GM18867 (cell line): ENCODE measurements at regions not wholly inside any gene's neighbourhood (a gene's known extent, or its start where the extent isn't known, plus 50 kb on each side); places are given as distances from the start of the nearest gene placed in this dataset.
"Not testable (repeated sequence)": the region's sequence is repeated elsewhere in the genome, so short reads cannot be mapped to it uniquely, and the experiment has no call there.

Experiments used
- ATAC-seq: cut with Tn5 transposase; IDR thresholded peaks from one replicate; pipeline ENCODE4 v1.9.1; 2021; ENCODE audit warnings: mild to moderate bottlenecking, moderate library complexity; ENCODE audit not compliant: unreplicated experiment

DNA sequence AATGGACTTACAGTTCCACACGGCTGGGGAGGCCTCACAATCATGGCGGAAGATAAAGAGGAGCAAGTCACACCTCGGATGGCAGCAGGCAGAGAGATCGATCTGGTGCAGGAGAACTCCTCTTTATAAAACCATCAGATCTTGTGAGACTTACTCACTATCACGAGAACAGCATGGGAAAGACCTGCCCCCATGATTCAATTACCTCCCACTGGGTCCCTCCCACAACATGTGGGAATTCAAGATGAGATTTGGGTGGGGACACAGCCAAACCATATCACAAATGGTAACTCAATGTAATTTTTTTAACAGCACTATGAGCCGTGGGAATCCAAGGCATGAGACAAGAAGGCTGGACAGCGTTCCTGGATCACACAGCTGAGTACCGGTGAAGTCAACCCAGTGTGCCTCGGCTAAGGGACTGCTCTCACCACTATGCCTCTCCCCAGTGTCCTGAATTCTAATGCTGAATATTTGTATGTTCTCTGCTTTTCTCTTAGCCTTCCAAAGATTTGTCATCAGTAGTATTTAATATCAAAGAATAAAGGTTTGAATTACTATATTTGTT, 84.3 kb downstream of the IRS2 start:
- not testable (repeated sequence) for ATAC-seq

DNA sequence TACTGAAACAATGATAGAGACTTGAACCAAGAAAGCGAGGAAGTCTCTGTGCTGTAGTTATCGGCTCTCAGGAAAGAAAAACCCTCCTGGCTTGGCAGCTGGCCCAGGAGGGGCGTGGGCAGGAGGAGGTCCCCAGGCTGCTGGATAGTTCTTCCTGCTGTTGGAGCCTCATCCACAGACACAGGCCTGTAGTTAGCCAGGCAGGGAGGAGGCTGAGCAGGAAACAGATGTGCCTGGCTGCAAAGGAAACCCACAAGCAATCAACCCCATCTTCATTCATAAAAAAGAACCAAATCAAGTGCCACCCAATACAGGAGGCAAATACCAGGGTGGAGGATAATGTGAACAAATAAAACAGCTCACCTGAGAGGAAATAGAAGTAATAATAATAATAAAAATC, 86.2 kb downstream of the IRS2 start:
- no peak for ATAC-seq

DNA sequence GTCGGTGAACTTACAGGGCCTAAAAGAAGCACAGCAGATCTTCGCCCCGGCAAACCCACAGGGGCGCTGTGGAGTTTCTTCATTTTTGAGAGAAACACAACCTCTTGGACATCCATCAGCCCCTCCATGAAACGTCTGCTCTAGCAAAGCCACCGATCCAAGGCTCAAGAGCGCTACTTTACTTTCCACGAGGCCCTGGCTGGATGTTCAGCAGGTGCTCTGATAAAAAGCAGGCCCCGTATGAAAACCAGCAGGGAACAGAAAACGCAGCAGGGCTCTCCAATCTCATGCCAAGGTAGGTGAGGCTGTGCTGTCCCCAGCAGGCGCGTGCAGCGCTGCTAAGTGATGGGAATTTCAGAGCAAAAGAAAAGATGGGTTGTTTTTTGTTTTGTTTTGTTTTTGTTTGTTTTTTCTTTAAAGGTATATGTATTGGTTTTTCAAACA, 86.7 kb downstream of the IRS2 start:
- ATAC-seq = no peak

DNA sequence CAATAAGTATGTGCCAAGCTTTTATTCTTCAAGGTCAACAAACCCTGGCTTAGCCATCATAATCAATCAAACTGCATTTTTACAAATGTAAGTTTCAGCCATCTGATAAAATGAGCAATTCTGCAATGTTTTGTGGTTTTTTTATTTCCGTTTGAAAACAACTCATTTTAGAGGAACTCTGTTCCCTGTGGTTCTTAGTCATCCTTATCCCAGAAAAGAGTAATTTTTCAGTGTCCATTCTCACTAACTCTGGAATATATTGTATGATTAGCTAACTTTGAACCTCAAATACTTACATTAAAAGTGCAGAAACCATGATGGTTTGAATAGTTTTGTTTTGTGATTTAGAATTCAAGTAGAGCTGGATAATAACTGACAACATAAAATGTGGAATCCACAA, 87.6 kb downstream of the IRS2 start:
- ATAC-seq = no peak

DNA sequence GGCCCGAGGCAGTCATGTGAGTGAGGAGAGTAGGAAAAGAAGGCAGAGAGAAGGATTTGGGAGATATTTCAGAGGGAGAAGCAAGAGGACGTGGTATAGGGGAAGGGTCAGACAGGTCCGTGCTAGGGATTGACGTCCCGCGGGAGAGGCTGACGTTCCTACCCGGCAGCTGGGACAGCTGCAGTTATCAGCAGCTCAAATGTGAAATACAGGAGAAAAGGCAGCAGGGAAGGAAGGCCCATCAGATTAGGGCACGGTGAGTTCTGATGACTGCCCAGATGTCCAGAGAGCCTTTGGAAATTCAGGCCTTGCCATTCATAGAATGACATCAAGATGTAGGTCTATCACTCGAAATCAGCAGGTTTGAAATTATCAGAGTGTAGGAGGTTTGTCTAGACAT, 88.4 kb downstream of the IRS2 start:
- no peak for ATAC-seq

DNA sequence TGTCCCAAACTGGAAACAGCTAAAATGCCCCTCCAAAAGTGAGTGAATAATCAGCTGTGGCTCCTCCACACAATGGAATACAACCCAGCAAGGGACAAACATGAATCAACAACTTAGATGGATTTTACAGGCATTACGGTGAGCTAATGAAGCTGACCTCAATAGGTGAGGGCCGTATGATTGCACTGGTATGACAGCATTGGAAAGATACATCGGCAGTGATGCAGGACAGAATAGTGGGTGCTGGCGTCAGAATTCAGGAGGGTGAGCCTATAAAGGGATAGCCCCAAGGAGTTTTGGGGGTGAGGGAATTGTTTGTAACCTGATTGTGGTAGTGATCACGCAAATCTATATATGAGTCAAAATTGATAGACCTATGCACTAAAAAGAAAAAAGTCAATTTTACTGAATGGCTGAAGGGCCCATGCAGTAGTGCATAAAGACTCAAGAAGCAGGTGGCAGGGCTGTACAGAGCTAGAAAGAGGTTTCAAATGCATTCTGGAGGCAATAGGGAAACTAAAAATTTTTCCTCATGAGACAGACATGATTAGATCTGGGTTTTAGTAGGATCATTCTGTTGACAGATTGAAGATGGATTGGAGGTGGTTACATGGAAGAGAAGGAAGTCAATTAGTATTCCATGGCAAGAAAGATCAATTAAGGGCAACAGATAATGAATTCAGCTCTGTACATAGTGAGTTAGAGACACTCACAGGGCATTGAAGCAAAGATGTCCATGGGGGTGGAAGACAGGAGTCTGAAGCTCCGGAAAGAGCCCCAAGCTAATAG, 90.8 kb downstream of the IRS2 start:
- ATAC-seq = no peak

DNA sequence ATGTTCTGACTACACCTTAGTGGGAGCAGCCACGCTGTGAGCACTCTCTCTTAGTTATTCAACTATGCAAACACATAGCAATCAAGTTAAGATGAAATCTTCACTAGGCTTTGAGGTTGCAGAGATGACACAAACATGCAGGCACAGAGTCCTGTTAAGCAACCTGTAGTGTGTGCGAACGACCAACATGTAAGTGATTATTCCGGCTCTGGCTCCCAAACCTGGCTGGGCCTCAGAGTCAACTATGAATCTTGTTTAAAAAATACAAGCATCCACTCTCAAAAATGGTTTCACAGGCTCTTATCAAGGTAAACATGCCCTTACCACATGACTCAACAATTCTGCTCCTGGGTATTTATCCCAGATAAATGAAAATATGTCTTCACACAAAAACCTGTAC, 91.4 kb downstream of the IRS2 start:
- ATAC-seq = no peak

GRCh38 chr13:109693213-109693612, 93.2 kb downstream of the IRS2 start:
- ATAC-seq = no peak

DNA sequence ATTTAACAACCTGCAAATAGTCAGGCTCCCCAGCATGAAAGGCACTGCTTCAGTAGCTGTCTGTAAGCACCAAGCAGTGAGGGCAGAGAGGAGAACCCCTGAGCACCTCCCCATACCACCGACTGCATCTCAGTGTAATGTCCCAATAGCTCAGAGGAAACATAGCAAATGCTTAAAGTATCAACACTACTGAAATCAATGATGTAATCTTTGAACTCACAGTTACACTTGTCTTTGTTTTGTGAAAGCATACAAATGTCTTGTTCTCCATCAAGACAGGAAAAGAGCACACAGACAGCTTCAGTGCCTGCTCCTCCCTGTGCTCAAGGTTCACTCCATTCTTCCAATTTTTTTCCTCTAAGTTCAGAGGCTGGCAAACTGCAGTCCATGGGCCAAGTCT, 94.7 kb downstream of the IRS2 start:
- no peak for ATAC-seq

- no peak for ATAC-seq
Observed at GRCh38 chr13:109687559-109688448, 98.6 kb downstream of the IRS2 start.

DNA sequence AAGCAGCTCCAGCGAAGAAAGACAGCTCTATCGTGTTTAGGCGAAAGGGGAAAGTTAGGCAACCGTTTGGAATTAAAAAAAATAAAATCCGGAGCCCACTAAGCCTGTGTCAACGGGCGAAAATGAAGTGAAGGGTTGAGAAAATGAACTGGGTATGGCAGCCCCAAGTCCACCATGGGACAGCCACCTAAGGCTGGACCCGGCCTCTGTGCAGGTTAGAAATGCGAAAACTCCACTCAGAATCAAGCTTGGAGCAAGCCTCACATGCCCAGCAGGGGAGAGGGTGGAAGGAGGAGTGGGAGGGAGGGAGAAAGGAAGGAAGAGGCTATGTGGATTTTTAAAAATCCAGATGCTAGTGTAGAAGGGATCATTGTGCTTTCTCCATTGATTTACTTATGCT, 101.2 kb downstream of the IRS2 start:
- no peak for ATAC-seq

GRCh38 chr13:109684824-109685202, 101.6 kb downstream of the IRS2 start:
- ATAC-seq = no peak

GRCh38 chr13:109684084-109684823, 102.1 kb downstream of the IRS2 start:
- no peak for ATAC-seq

DNA sequence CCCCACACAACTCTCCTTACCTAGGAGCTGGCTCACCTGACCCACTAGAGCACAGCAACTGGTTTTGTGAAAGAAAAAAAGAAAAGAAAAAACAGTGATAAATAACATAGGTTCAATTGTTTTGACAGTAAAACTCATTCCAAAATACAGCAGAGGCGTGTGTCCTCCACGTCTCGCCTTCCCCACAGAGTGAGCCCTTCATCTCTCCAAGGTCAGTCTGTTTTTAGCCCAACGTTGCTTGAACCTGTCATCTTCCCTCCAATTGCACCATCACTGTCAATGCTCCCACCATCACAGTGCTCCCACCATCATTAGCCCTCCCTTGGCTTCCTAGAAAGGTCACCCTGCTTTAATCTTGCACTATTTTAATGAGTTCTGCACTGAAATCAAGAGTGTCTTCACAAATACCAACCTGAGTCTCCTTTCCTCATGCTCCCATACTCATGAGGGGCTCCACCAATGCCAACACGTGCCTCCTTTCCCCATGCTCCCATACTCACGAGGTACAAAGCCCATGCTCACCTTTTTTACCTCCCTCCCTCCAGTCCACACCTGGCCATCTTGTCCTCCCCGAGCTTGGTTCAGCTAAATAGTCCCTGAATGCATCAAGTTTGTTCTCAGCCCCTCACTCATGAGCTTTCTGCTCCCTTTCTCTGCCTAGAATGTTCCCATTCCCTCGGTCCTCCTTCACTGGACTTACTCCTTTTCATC, 103.7 kb downstream of the IRS2 start:
- ATAC-seq = no peak

DNA sequence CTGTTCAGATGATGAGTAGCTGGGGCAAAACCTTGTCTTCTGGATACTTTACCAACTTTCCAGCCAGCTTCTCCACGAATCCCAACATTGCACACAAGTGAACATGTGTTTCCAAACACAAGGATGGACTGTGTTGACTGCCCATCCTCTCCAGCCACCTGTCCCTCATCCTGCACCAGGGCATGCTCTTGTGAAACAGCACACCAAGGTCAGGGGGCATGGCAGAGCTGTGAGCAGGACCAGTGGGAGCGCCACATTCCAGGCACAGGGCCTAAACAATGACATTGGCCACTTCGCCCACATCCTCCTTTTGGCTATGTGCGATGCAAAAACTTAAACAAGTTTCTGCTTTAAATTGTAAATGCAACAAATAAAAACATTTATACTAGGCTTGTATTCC, 105.5 kb downstream of the IRS2 start:
- no peak for ATAC-seq

DNA sequence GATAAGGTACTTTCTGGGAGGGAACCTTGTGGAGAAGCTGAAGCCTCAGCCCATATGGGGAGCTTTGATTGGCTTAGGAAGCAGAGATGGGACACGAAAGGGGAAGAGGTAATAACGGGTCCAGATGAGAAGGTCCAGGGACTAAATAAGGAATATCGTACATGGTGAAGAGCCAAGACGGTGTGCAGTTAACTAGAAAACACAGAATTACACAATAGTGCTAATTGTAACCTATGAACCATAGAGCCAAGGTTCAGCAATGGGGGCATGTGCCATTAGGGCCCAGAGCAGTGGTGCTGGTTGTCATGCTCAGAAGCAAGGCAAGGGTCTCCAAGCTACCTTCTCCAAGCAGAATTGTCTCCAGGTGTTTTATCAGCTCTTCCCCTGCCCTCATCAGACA, 106.1 kb downstream of the IRS2 start:
- ATAC-seq = no peak

DNA sequence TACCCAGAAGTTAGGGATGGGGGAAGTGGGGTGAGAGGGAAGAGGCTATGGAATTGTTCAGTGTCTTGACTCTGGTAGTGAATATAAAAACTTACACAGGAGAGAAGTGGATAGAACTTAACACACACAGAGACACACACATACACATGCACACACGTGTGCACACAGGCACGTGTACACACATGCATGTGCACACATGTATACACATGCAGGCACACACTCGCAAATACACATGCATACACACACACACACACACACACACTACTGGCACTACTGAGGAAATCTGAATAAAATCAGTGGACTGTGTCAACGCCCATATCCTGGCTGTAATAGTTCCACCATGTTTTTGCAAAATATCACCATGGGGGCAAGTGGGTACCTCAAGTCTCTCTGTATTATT, 107.9 kb downstream of the IRS2 start:
- no peak for ATAC-seq

DNA sequence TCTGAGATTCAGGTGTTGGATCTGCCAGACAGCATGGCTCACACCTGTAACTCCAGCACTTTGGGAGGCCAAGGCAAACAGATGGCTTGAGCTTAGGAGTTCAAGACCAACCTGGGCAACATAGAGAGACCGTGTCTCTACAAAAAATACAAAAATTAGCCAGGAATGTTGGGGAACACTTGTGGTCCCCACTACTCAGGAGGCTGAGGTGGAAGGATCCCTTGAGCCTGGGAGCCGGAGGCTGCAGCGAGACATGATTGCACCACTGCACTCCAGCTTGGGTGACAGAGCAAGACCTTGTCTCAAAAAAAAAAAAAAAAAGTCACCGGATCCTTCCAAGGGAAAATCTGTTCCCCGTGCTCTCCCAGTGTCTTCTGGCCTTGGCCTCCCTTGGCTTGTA, 109.2 kb downstream of the IRS2 start:
- ATAC-seq = no peak

DNA sequence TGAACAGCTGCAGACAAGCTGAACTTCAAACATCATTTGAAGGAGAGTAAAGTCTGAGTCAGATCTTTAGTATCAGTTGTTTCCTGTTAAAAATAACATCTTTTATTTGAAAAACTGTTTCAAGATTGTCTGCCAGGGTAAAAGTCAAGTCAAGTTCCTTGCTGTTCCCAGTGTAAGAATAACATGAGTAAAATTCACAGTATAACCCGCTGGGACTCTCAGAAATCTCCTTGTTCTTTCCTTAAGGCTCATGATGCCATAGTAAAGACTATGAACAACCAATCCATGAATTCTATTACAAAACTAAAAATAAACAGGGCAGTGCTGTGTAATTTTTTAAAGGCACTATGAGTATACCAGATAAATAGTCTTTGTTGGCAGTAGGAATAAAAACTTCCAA, 112.9 kb downstream of the IRS2 start:
- no peak for ATAC-seq

- ATAC-seq = no peak
Observed at GRCh38 chr13:109672545-109672944, 113.8 kb downstream of the IRS2 start.

GRCh38 chr13:109671919-109672318, 114.5 kb downstream of the IRS2 start:
- no peak for ATAC-seq
